Stimulated activated memory B cell treated with anti-CD40 and anti-IgM and Interleukin-4, amounts not matched to agents 10 μg/mL and 1 μg/mL and 100 μg/mL, for 72 hours (primary cell): ENCODE measurements at regions not wholly inside any gene's neighbourhood (a gene's known extent, or its start where the extent isn't known, plus 50 kb on each side); places are given as distances from the start of the nearest gene placed in this dataset.

Experiments used
- ATAC-seq: fragments of 150-1000 bp; cut with Tn5 transposase; 2 replicates; pipeline ENCODE4 v1.10.0; 2021
- H3K27ac Mint-ChIP-seq: one replicate; pipeline ENCODE4 v1.8.0; 2022; ENCODE audit warnings: mild to moderate bottlenecking, mixed read lengths
- H3K27me3 Mint-ChIP-seq: one replicate; pipeline ENCODE4 v1.8.0; 2022; ENCODE audit warnings: mixed read lengths
- H3K36me3 Mint-ChIP-seq: one replicate; pipeline ENCODE4 v1.8.0; 2022; ENCODE audit warnings: mixed read lengths
- H3K4me1 Mint-ChIP-seq: one replicate; pipeline ENCODE4 v1.8.0; 2022; ENCODE audit warnings: mixed read lengths
- H3K4me3 Mint-ChIP-seq: one replicate; pipeline ENCODE4 v1.8.0; 2022; ENCODE audit warnings: mild to moderate bottlenecking, moderate library complexity, mixed read lengths
- H3K9me3 Mint-ChIP-seq: one replicate; pipeline ENCODE4 v1.8.0; 2022; ENCODE audit warnings: mixed read lengths

GRCh38 chr6:105509506-105510331, 106.8 kb upstream of the PREP start:
- Mint-ChIP-seq H3K27me3 (peaks cover 24% of the 10 kb centered on the region), H3K36me3 (no peaks in the 10 kb centered on the region), H3K4me3 (no peak overlapping the region), H3K27ac (no peak overlapping the region), H3K9me3 (no peaks in the 10 kb centered on the region), H3K4me1 (no peaks in the 10 kb centered on the region)
- no peak for ATAC-seq

- Mint-ChIP-seq H3K4me1 (no peaks in the 10 kb centered on the region), H3K27ac (no peak overlapping the region), H3K9me3 (no peaks in the 10 kb centered on the region), H3K27me3 (peaks cover 24% of the 10 kb centered on the region), H3K36me3 (no peaks in the 10 kb centered on the region), H3K4me3 (no peak overlapping the region)
- no peak for ATAC-seq
These were observed 104.9 kb upstream of the PREP start for GRCh38 chr6:105507811-105508210.

GRCh38 chr6:105504706-105505105, 101.8 kb upstream of the PREP start:
- ATAC-seq: no peak
- H3K9me3 Mint-ChIP-seq: no peaks in the 10 kb centered on the region
- no peak overlapping the region for H3K4me3 Mint-ChIP-seq
- no peak overlapping the region for H3K27ac Mint-ChIP-seq
- H3K4me1 Mint-ChIP-seq: no peaks in the 10 kb centered on the region
- no peaks in the 10 kb centered on the region for H3K36me3 Mint-ChIP-seq
- H3K27me3 Mint-ChIP-seq: peaks cover 18% of the 10 kb centered on the region

GRCh38 chr6:105503641-105504040, 100.8 kb upstream of the PREP start:
- H3K27ac Mint-ChIP-seq: no peak overlapping the region
- no peaks in the 10 kb centered on the region for H3K9me3 Mint-ChIP-seq

GRCh38 chr6:105501826-105502344, 99.0 kb upstream of the PREP start:
- Mint-ChIP-seq H3K9me3 (no peaks in the 10 kb centered on the region), H3K27me3 (peaks cover 15% of the 10 kb centered on the region), H3K4me3 (no peak overlapping the region), H3K27ac (no peak overlapping the region), H3K36me3 (no peaks in the 10 kb centered on the region), H3K4me1 (no peaks in the 10 kb centered on the region)
- ATAC-seq: no peak

More at GRCh38 chr6:105503641-105504040, 100.8 kb upstream of the PREP start:
- Mint-ChIP-seq H3K36me3 (no peaks in the 10 kb centered on the region), H3K27me3 (peaks cover 16% of the 10 kb centered on the region), H3K4me1 (no peaks in the 10 kb centered on the region), H3K4me3 (no peak overlapping the region)
- no peak for ATAC-seq

- H3K36me3 Mint-ChIP-seq: no peaks in the 10 kb centered on the region
- no peaks in the 10 kb centered on the region for H3K9me3 Mint-ChIP-seq
- no peaks in the 10 kb centered on the region for H3K4me1 Mint-ChIP-seq
- ATAC-seq: no peak
- peaks cover 8% of the 10 kb centered on the region for H3K27me3 Mint-ChIP-seq
- no peak overlapping the region for H3K4me3 Mint-ChIP-seq
- H3K27ac Mint-ChIP-seq: no peak overlapping the region
These were observed 98.4 kb upstream of the PREP start for GRCh38 chr6:105501246-105501645.

GRCh38 chr6:105500693-105501092, 97.8 kb upstream of the PREP start:
- no peaks in the 10 kb centered on the region for H3K36me3 Mint-ChIP-seq
- H3K27me3 Mint-ChIP-seq: peaks cover 3% of the 10 kb centered on the region
- no peak overlapping the region for H3K27ac Mint-ChIP-seq
- H3K9me3 Mint-ChIP-seq: no peaks in the 10 kb centered on the region
- no peak for ATAC-seq
- no peak overlapping the region for H3K4me3 Mint-ChIP-seq
- no peaks in the 10 kb centered on the region for H3K4me1 Mint-ChIP-seq

GRCh38 chr6:105499931-105500330, 97.0 kb upstream of the PREP start:
- no peak for ATAC-seq
- Mint-ChIP-seq H3K27ac (no peak overlapping the region), H3K4me1 (no peaks in the 10 kb centered on the region), H3K4me3 (no peak overlapping the region), H3K36me3 (no peaks in the 10 kb centered on the region), H3K27me3 (no peaks in the 10 kb centered on the region), H3K9me3 (no peaks in the 10 kb centered on the region)

- Mint-ChIP-seq H3K4me1 (no peaks in the 10 kb centered on the region), H3K27me3 (no peaks in the 10 kb centered on the region), H3K27ac (no peak overlapping the region), H3K9me3 (no peaks in the 10 kb centered on the region), H3K36me3 (no peaks in the 10 kb centered on the region), H3K4me3 (no peak overlapping the region)
- ATAC-seq: no peak
These were observed 96.4 kb upstream of the PREP start for GRCh38 chr6:105499136-105499870.

GRCh38 chr6:105497549-105497948, 94.7 kb upstream of the PREP start:
- no peak for ATAC-seq
- Mint-ChIP-seq H3K4me1 (no peaks in the 10 kb centered on the region), H3K27ac (no peak overlapping the region), H3K4me3 (no peak overlapping the region), H3K36me3 (no peaks in the 10 kb centered on the region), H3K9me3 (no peaks in the 10 kb centered on the region), H3K27me3 (no peaks in the 10 kb centered on the region)

- H3K36me3 Mint-ChIP-seq: no peaks in the 10 kb centered on the region
- H3K4me3 Mint-ChIP-seq: no peak overlapping the region
- no peaks in the 10 kb centered on the region for H3K4me1 Mint-ChIP-seq
- H3K27me3 Mint-ChIP-seq: no peaks in the 10 kb centered on the region
- no peak overlapping the region for H3K27ac Mint-ChIP-seq
- no peaks in the 10 kb centered on the region for H3K9me3 Mint-ChIP-seq
- ATAC-seq: no peak
These were observed 92.6 kb upstream of the PREP start for GRCh38 chr6:105495515-105495914.

GRCh38 chr6:105494688-105495087, 91.8 kb upstream of the PREP start:
- H3K4me3 Mint-ChIP-seq: no peak overlapping the region
- H3K4me1 Mint-ChIP-seq: no peaks in the 10 kb centered on the region
- no peak overlapping the region for H3K27ac Mint-ChIP-seq
- no peaks in the 10 kb centered on the region for H3K27me3 Mint-ChIP-seq
- H3K36me3 Mint-ChIP-seq: no peaks in the 10 kb centered on the region
- no peaks in the 10 kb centered on the region for H3K9me3 Mint-ChIP-seq
- ATAC-seq: no peak

GRCh38 chr6:105493736-105494135, 90.9 kb upstream of the PREP start:
- no peak for ATAC-seq
- Mint-ChIP-seq H3K4me3 (no peak overlapping the region), H3K27me3 (no peaks in the 10 kb centered on the region), H3K36me3 (no peaks in the 10 kb centered on the region), H3K9me3 (no peaks in the 10 kb centered on the region), H3K4me1 (no peaks in the 10 kb centered on the region), H3K27ac (no peak overlapping the region)

- Mint-ChIP-seq H3K27ac (no peak overlapping the region), H3K27me3 (no peaks in the 10 kb centered on the region)
- ATAC-seq: no peak
These were observed 90.1 kb upstream of the PREP start for GRCh38 chr6:105492706-105493673.

GRCh38 chr6:105489216-105489530, 86.3 kb upstream of the PREP start:
- Mint-ChIP-seq H3K36me3 (no peaks in the 10 kb centered on the region), H3K27ac (no peak overlapping the region), H3K9me3 (peaks cover 3% of the 10 kb centered on the region), H3K27me3 (peaks cover 7% of the 10 kb centered on the region), H3K4me3 (no peak overlapping the region), H3K4me1 (peaks cover 21% of the 10 kb centered on the region)
- no peak for ATAC-seq

More at GRCh38 chr6:105492706-105493673, 90.1 kb upstream of the PREP start:
- no peaks in the 10 kb centered on the region for H3K36me3 Mint-ChIP-seq
- no peaks in the 10 kb centered on the region for H3K4me1 Mint-ChIP-seq
- H3K4me3 Mint-ChIP-seq: no peak overlapping the region
- H3K9me3 Mint-ChIP-seq: no peaks in the 10 kb centered on the region
